HUES64 (cell line): ENCODE measurements at regions not wholly inside any gene's neighbourhood (a gene's known extent, or its start where the extent isn't known, plus 50 kb on each side); places are given as distances from the start of the nearest gene placed in this dataset.

Experiments
- H3K27ac ChIP-seq: 2 replicates; pipeline ENCODE4 v1.7.0; 2013; ENCODE audit warnings: low read depth, low read length, inconsistent platforms
- H3K27me3 ChIP-seq: 2 replicates; pipeline ENCODE4 v1.6.1; 2013; ENCODE audit warnings: mild to moderate bottlenecking, low read length; ENCODE audit not compliant: insufficient read depth
- H3K36me3 ChIP-seq: 2 replicates; pipeline ENCODE4 v1.6.1; 2013; ENCODE audit warnings: mild to moderate bottlenecking, low read length; ENCODE audit not compliant: insufficient read depth
- H3K4me1 ChIP-seq: 2 replicates; pipeline ENCODE4 v1.6.1; 2013; ENCODE audit warnings: mild to moderate bottlenecking, low read length, moderate library complexity; ENCODE audit not compliant: insufficient read depth
- H3K4me3 ChIP-seq: 2 replicates; pipeline ENCODE4 v1.5.1; 2013; ENCODE audit warnings: mild to moderate bottlenecking, low read length, moderate library complexity
- H3K9ac ChIP-seq: 2 replicates; pipeline ENCODE4 v1.6.1; 2013; ENCODE audit warnings: mild to moderate bottlenecking, low read depth, low read length
- H3K9me3 ChIP-seq: 2 replicates; pipeline ENCODE4 v1.6.1; 2013; ENCODE audit warnings: low read depth, low read length; ENCODE audit not compliant: insufficient read depth
- WGBS: fragments of 150-250, 120-280 bp; methylation state at CpG from one replicate; pipeline ENCODE4 v1.1.7; 2013; ENCODE audit warnings: missing lambda C conversion rate; 5-methylcytosine and 5-hydroxymethylcytosine counted together

GRCh38 chr6:165910184-165910966, 247.3 kb upstream of the PDE10A start:
- 94% methylated on average over 10 of the region's 11 CpGs for WGBS
- no peak overlapping the region for H3K4me3 ChIP-seq
- H3K9ac ChIP-seq = no peak overlapping the region
- no peaks in the 10 kb centered on the region for H3K9me3 ChIP-seq
- H3K4me1 ChIP-seq = no peaks in the 10 kb centered on the region
- no peak overlapping the region for H3K27ac ChIP-seq
- no peaks in the 10 kb centered on the region for H3K36me3 ChIP-seq
- H3K27me3 ChIP-seq = no peaks in the 10 kb centered on the region

DNA sequence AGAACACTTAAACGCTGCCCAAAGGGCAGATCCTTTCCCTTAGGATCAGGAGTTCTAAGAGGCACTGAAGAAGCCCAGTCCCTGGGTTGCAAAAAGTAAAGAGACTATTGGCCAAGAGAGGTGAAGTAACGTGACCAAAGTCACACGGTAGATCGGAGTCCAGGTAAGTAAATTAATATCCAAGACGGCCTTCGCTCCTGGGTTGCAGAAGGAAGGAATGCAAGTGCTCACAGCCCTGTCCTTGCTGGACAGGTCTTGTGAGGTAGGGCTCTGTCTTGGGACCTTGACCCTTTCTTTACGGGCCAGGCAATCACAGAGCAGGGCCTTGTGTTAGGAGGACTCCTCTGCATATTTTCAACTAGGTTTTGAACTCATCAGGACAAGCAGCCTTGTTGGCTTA, 243.7 kb upstream of the PDE10A start:
- Histone ChIP-seq H3K9ac (no peak overlapping the region), H3K27ac (no peak overlapping the region), H3K36me3 (no peaks in the 10 kb centered on the region), H3K9me3 (no peaks in the 10 kb centered on the region), H3K4me1 (no peaks in the 10 kb centered on the region), H3K4me3 (no peak overlapping the region), H3K27me3 (no peaks in the 10 kb centered on the region)
- WGBS = 95% methylated on average over 7 of the region's 7 CpGs

DNA sequence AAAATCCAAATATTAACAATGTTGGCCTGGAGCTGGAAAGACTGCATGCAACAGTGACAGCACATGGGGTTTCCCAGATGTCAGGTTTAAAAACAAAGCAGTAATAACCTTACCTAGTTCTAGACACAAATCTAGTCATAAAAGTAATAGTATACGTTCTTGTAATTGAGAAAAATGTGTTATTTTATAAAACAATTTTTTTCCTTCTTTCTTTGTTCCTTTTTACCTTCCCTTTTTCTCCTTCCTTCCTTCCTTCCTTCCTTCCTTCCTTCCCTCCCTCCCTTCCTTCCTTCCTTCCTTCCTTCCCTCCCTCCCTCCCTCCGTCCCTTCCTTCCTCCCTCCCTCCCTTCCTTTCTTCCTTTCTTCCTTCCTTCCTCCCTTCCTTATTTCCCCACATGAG, 242.7 kb upstream of the PDE10A start:
- H3K4me3 ChIP-seq = no peak overlapping the region
- no peak overlapping the region for H3K27ac ChIP-seq
- no peaks in the 10 kb centered on the region for H3K27me3 ChIP-seq
- H3K4me1 ChIP-seq = no peaks in the 10 kb centered on the region
- H3K9ac ChIP-seq = no peak overlapping the region
- no CpG with 5 or more reads among the region's 2 CpGs for WGBS
- no peaks in the 10 kb centered on the region for H3K36me3 ChIP-seq
- H3K9me3 ChIP-seq = no peaks in the 10 kb centered on the region

GRCh38 chr6:165900970-165901369, 237.9 kb upstream of the PDE10A start:
- H3K9ac ChIP-seq = no peak overlapping the region
- H3K27ac ChIP-seq = no peak overlapping the region
- no peaks in the 10 kb centered on the region; the same call in 1 of the 2 replicates for H3K27me3 ChIP-seq
- WGBS = 91% methylated on average over 10 of the region's 10 CpGs
- no peaks in the 10 kb centered on the region for H3K9me3 ChIP-seq
- no peaks in the 10 kb centered on the region for H3K36me3 ChIP-seq
- H3K4me1 ChIP-seq = no peaks in the 10 kb centered on the region
- H3K4me3 ChIP-seq = no peak overlapping the region

DNA sequence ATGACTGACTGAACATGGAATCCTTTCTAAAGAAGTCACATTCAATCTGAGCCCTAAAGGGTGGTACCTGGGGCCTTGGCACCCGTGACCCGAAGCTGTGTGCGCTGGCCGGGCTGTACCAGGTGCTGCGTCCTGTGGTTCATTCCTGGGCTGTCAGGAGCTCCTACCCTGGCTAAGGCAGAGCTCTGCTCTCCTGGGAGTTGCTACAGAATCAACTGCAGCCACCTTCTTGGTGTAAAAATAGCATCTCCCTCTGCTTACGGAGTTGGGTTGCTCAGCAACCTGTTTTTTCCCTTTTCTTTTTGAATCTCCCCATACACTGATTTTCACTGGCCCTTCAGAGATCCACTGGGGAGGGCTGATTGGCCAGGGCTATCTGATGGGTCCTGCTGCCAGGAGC, 236.6 kb upstream of the PDE10A start:
- 88% methylated on average over 6 of the region's 6 CpGs for WGBS
- no peaks in the 10 kb centered on the region; the same call in 1 of the 2 replicates for H3K27me3 ChIP-seq

DNA sequence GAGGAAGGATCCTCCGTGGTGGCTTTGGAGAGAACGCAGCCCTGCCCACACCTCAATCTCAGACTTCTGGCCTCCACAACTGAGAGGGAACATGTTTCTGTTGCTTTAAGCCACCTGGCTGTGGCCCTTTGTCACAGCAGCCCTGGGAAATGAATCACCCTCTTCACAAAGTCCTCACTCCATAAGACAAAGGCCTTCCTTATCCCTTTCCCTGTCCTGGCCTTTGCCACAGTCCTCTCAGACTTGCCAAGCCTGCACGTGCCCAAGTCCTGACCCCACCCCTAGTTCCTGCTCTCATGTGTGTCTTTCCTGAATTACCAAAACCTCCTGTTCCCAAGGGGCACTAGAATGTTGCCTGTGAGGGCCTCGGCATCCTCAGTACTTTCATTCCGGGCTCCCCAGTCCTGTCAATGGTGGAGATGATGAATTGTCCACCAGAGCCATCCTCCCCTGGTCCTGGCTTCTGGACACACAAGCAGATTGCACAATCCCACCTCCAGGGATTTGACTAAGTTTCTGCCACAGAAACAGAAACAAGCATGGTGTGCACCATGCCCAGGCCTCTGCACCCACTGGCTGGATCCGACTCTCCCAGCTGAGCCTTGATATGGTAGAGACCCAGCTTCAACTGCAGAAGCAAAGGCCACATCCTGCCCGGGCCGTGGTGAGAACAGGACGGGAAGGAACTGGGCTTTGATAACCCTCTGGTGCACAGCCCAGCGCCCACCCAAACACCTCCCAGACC, 232.6 kb upstream of the PDE10A start:
- Histone ChIP-seq H3K27ac (no peak overlapping the region), H3K4me1 (no peaks in the 10 kb centered on the region), H3K27me3 (no peaks in the 10 kb centered on the region; the same call in 1 of the 2 replicates), H3K9me3 (no peaks in the 10 kb centered on the region), H3K4me3 (no peak overlapping the region), H3K36me3 (no peaks in the 10 kb centered on the region), H3K9ac (no peak overlapping the region)
- WGBS = 91% methylated on average over 10 of the region's 10 CpGs

More for the DNA sequence above, 236.6 kb upstream of the PDE10A start:
- H3K4me3 ChIP-seq = no peak overlapping the region
- H3K4me1 ChIP-seq = no peaks in the 10 kb centered on the region
- H3K9me3 ChIP-seq = no peaks in the 10 kb centered on the region
- no peak overlapping the region for H3K27ac ChIP-seq
- no peaks in the 10 kb centered on the region for H3K36me3 ChIP-seq
- H3K9ac ChIP-seq = no peak overlapping the region

GRCh38 chr6:165894171-165894825, 231.3 kb upstream of the PDE10A start:
- Histone ChIP-seq H3K9ac (no peak overlapping the region), H3K9me3 (no peaks in the 10 kb centered on the region), H3K4me1 (no peaks in the 10 kb centered on the region; the same call in 1 of the 2 replicates), H3K4me3 (no peak overlapping the region), H3K27ac (no peak overlapping the region), H3K36me3 (no peaks in the 10 kb centered on the region), H3K27me3 (no peaks in the 10 kb centered on the region; the same call in 1 of the 2 replicates)
- WGBS = 97% methylated on average over 10 of the region's 10 CpGs

- Histone ChIP-seq H3K9me3 (no peaks in the 10 kb centered on the region), H3K27me3 (no peaks in the 10 kb centered on the region; the same call in 1 of the 2 replicates), H3K9ac (no peak overlapping the region), H3K36me3 (no peaks in the 10 kb centered on the region), H3K27ac (no peak overlapping the region), H3K4me3 (no peak overlapping the region), H3K4me1 (no peaks in the 10 kb centered on the region; the same call in 1 of the 2 replicates)
- 94% methylated on average over 5 of the region's 6 CpGs for WGBS
Measured at GRCh38 chr6:165893431-165893830, 230.4 kb upstream of the PDE10A start.

DNA sequence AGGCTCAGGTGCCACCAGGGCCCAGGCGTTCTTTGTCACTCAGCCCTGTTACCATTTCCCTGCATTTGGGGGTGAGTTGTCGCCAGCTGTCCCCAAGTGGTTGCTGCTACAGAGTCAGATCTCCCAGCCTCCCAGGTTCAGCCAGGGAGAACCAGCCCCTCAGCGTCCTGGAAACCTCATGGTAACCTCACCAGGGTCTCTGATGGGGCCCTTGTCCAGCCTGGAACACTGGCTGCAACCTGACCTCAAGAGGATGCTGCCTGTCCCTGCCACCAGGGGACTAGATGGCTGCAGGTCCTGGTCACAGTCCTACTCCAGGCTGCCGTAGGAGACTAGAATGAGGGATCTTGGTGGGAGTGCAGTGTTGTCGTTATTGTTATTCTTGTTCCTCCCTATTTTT, 228.3 kb upstream of the PDE10A start:
- H3K36me3 ChIP-seq = no peaks in the 10 kb centered on the region
- H3K4me3 ChIP-seq = no peak overlapping the region
- peaks cover 8% of the 10 kb centered on the region; the same call in 1 of the 2 replicates for H3K9me3 ChIP-seq
- WGBS = 83% methylated on average over 5 of the region's 5 CpGs
- no peak overlapping the region for H3K27ac ChIP-seq
- no peaks in the 10 kb centered on the region for H3K27me3 ChIP-seq
- no peaks in the 10 kb centered on the region; the same call in 1 of the 2 replicates for H3K4me1 ChIP-seq
- H3K9ac ChIP-seq = no peak overlapping the region

DNA sequence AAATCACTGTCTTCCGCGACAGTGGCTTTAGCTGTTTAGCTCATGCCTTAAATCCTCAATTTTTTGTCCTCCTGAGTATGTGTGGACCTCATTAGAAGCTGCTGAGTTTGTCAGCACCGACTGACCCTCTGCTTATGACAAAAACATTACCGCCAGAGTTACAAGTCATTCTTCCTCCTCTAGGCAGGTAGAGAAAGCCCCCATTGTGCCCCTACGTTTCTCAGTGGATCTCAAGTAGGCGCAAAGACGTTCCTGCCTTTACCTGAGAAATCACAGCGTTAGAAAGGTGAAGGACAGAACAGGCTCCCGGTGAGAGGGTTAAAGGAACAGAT, 227.3 kb upstream of the PDE10A start:
- H3K4me3 ChIP-seq = no peak overlapping the region
- peaks cover 8% of the 10 kb centered on the region; the same call in 1 of the 2 replicates for H3K9me3 ChIP-seq
- H3K36me3 ChIP-seq = no peaks in the 10 kb centered on the region
- no peak overlapping the region for H3K27ac ChIP-seq
- no peaks in the 10 kb centered on the region; the same call in 1 of the 2 replicates for H3K4me1 ChIP-seq
- no peak overlapping the region for H3K9ac ChIP-seq
- WGBS = 54% methylated on average over 9 of the region's 9 CpGs
- H3K27me3 ChIP-seq = no peaks in the 10 kb centered on the region
